ACC112 (cell line): ENCODE measurements at regions not wholly inside any gene's neighbourhood (a gene's known extent, or its start where the extent isn't known, plus 50 kb on each side); places are given as distances from the start of the nearest gene placed in this dataset.

ENCODE experiments used
- H2AFZ ChIP-seq: fragments of 200-600 bp; sonication (generic); one replicate; pipeline ENCODE4 v1.6.0; 2017; ENCODE audit warnings: antibody characterized with exemption, low read length; ENCODE audit not compliant: unreplicated experiment
- H3K27ac ChIP-seq: fragments of 200-600 bp; sonication (generic); 2 replicates; pipeline ENCODE4 v1.5.1; 2014; ENCODE audit warnings: low read depth, mild to moderate bottlenecking, antibody characterized with exemption, low read length, moderate library complexity
- H3K27me3 ChIP-seq: fragments of 200-600 bp; sonication (generic); 2 replicates; pipeline ENCODE4 v1.6.1; 2014; ENCODE audit warnings: mild to moderate bottlenecking, antibody characterized with exemption, low read length, moderate library complexity, mixed read lengths; ENCODE audit not compliant: insufficient read depth
- H3K36me3 ChIP-seq: fragments of 200-600 bp; sonication (generic); 2 replicates; pipeline ENCODE4 v1.6.1; 2016; ENCODE audit warnings: mild to moderate bottlenecking, antibody characterized with exemption, low read length, moderate library complexity, mixed read lengths; ENCODE audit not compliant: insufficient read depth
- H3K4me1 ChIP-seq: fragments of 200-600 bp; sonication (generic); one replicate; pipeline ENCODE4 v1.6.1; 2016; ENCODE audit warnings: low read length, mixed read lengths; ENCODE audit not compliant: insufficient read depth, unreplicated experiment, control insufficient read depth
- H3K4me3 ChIP-seq: fragments of 200-600 bp; sonication (generic); 2 replicates; pipeline ENCODE4 v1.5.1; 2014; ENCODE audit warnings: mild to moderate bottlenecking, low read depth, low read length
- H3K79me2 ChIP-seq: fragments of 200-600 bp; sonication (generic); one replicate; pipeline ENCODE4 v1.6.0; 2016; ENCODE audit warnings: low read length; ENCODE audit not compliant: control insufficient read depth, unreplicated experiment, insufficient read depth

DNA sequence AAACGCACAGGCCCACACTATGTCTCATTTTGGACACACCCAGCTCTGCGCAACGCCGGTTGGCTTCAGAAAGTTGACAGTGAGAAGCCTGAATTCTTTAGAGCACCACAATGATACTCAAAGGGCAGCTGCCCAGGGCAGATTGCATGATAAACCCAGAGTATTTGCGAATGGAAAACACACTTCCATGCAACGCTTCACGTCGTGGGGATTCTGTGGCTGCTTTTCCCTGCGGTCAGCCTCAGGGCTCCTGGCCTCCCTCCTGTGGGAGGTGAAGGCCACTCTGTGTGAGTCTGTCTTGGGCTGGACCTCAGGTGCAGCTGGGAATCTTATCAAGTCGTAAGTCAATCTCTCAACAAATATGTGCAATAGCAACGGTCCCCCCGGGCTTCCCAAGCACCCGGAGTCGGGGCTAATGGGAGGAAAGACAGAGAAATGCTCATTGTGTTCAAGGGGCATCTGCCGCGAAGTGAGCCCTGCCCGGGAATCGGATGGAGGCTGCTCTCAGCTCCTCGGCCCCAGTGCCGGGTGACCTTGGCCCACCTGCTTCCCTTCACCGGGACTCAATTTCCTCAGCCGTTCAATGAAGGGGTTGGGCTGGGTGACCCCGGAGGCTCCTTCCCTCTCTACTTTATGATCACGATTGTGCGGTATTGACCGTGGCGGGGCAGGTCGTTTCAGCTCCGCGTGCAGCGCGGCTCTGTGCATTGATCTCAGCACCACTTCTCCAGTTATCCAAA, 623.6 kb downstream of the BRD1 start:
- Histone ChIP-seq H3K79me2 (no peaks in the 10 kb centered on the region), H2AFZ (no peak overlapping the region), H3K4me3 (no peak overlapping the region), H3K27me3 (no peaks in the 10 kb centered on the region), H3K27ac (no peak overlapping the region), H3K36me3 (no peaks in the 10 kb centered on the region), H3K4me1 (no peaks in the 10 kb centered on the region)

DNA sequence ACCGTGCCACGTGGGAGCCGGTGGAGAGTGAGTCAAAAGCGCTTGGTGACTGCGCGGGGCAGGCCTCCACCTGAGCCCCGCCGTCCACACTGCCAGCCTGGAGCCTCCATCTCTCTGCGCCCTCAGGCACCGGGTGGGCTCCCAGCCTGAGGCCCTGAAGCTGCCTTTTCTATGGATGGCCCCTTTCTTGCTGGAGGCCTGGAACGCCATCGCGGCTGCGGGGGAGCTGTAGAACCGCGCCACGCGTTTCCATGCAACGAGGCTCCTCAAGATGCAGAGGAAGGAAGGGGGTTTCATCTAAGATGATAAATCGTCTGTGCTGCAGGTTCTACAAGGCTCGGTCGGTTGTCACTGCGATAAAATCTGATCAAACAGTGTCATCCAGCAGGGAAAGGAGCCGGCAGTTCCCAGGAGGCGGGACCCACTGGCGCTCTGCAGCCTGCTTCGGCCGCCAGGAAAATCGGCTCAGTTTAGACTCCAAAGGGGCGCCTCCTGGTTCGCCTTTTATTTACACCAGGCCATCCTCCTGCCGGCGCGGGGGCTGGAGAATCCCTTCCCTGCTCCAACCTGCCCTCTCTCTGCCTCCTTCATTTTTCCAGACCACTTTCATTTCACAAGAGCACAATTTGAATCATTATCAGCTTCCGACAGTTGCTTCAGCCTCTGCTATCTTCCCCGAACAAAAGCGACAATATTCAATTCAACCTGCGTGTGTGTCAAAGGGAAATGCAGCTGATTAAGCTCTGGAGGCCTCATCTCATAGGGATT, 624.4 kb downstream of the BRD1 start:
- Histone ChIP-seq H3K27me3 (no peaks in the 10 kb centered on the region), H3K36me3 (no peaks in the 10 kb centered on the region), H3K4me1 (no peaks in the 10 kb centered on the region), H3K4me3 (no peak overlapping the region), H3K27ac (no peak overlapping the region), H3K79me2 (no peaks in the 10 kb centered on the region), H2AFZ (no peak overlapping the region)

DNA sequence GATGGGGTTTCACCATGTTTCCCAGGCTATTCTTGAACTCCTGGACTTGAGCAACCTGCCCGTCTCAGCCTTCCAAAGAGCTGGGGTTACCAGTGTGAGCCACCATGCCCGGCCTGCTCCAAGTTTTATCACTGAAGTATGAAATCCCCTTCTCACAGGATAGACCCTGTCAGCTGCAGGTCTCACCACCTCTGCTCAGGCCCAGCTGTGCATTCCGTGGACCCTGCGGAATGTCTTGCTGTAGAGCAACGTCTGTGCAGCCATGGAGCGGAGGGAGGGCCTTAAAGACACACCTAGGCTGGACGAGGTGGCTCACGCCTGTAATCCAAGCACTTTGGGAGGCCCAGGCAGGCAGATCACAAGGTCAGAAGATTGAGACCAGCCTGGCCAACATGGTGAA, 625.4 kb downstream of the BRD1 start:
- H3K27me3 ChIP-seq: no peaks in the 10 kb centered on the region
- H3K4me1 ChIP-seq: no peaks in the 10 kb centered on the region
- H3K4me3 ChIP-seq: no peak overlapping the region
- no peak overlapping the region for H3K27ac ChIP-seq
- no peaks in the 10 kb centered on the region for H3K79me2 ChIP-seq
- no peaks in the 10 kb centered on the region for H3K36me3 ChIP-seq
- H2AFZ ChIP-seq: no peak overlapping the region

DNA sequence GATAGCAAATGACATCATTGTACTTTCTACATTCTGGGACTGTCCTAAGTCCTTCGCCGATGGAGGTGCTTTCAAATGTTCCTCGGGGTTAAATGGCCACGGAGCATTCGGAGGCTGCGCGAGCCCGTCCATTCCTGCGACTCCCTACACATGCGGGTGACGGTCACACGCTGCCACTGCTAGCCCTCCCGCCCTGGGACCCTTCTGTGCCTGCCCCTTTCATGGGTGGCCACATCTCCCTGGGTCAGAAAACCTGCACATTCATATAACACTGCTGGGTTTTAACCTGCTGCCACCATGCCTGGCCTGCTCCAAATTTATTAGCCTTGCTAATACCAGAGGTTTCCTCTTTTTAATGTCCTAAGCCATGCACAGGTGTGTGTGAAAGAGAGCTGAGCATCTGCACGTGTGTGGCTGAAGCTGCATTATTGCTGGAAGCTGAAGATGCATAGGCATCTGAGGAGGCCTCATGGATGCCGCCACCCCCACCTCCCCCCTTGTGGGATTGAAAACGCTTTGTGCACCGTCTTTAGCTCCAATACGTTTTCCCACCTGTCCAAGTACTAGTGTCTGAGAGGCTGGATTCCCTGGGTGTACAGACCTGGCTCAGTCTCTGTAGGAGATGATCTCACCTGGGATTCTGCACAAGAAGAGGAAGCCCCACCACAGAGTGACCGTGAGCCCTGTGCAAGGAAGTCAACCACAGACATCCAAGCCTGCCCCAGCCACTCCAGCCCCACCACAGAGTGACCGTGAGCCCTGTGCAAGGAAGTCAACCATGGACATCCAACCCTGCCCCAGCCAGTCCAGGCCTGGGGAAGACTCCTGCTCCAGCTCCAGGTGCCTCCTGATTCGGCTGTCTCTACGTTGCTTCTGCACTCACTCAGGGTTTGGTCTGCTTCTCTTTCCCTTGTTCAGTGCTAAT, 626.4 kb downstream of the BRD1 start:
- H3K36me3 ChIP-seq: no peaks in the 10 kb centered on the region

DNA sequence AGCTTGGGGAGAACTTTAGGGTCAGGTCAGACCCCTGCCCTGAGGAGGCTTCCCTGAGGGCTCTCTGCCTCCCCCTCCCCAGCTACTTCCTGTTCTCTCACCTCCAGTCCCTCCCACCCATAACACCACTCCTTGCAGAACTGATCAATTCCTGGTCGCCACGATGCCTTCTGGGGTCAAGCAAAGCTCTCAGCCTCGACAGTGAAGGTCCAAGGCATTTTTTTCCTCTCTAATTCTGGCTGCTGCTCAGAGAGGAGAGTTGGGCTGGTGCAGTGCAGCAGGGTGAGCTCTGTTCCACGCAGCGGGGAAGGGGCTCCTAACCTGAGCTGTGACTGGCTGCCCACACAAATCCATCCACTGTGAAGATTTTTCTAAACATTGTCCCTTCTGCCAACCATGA, 628.4 kb downstream of the BRD1 start:
- Histone ChIP-seq H3K4me3 (no peak overlapping the region), H3K4me1 (no peaks in the 10 kb centered on the region), H3K27ac (no peak overlapping the region), H2AFZ (no peak overlapping the region), H3K79me2 (no peaks in the 10 kb centered on the region), H3K36me3 (no peaks in the 10 kb centered on the region), H3K27me3 (no peaks in the 10 kb centered on the region)

More for the DNA sequence above, 626.4 kb downstream of the BRD1 start:
- no peak overlapping the region for H2AFZ ChIP-seq
- H3K4me1 ChIP-seq: no peaks in the 10 kb centered on the region
- no peaks in the 10 kb centered on the region for H3K79me2 ChIP-seq
- no peaks in the 10 kb centered on the region for H3K27me3 ChIP-seq
- H3K4me3 ChIP-seq: no peak overlapping the region
- H3K27ac ChIP-seq: no peak overlapping the region

DNA sequence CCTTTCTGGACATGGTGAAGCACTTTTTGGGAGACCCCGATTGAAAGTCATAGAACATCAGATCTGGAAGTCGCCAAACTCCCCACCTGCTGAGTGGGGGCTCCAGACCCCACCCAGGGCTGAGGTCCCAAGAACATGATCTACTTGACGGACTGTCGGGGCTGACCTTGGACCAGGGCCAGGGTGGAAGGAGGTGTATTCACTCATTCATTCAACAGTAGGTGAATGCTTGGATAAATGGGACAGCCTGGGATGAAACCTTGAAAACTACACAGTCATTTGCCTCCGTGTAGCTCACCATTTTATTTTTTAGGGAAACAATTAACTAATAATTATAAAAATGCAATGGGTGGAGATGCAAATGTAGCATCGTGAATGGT, 629.0 kb downstream of the BRD1 start:
- H2AFZ ChIP-seq: no peak overlapping the region
- H3K27me3 ChIP-seq: no peaks in the 10 kb centered on the region
- no peaks in the 10 kb centered on the region for H3K79me2 ChIP-seq
- H3K4me1 ChIP-seq: no peaks in the 10 kb centered on the region
- no peaks in the 10 kb centered on the region for H3K36me3 ChIP-seq
- H3K27ac ChIP-seq: no peak overlapping the region
- no peak overlapping the region for H3K4me3 ChIP-seq

DNA sequence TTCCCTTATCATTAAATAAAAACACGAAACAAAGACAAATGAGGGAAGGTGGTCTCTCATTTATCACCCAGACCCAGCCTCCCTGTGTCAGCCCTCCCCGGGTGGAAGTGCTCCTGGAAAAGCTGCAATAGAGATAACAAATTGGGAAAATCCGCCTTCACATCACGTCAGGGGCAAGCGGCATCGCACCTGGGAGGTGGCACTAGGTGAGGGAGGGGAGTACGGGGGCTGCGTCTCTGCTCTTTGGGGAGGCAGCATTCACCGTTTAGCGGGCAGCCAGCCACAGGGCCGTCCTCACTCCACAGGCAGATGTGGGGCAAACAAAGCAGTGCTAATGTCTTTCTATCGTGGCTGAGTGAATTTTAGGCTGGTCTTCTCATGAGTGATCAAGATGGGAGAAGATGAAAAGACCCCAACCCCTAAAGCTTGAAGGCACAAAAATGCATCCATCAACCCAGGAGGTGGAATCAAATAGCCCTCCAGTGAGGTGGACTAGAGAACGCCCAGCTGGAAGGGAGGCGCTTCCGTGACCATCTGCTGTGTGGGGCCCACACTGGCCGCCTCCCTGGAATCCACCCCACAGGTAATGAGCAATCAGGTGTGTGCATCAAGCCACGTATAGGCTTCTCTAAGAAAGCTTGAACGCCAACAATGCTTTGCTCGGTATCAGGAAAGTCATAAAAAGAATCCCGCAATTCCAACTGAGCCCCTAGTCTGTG, 629.5 kb downstream of the BRD1 start:
- no peaks in the 10 kb centered on the region for H3K79me2 ChIP-seq
- no peaks in the 10 kb centered on the region for H3K36me3 ChIP-seq
- H3K27me3 ChIP-seq: no peaks in the 10 kb centered on the region
- H2AFZ ChIP-seq: no peak overlapping the region
- H3K4me3 ChIP-seq: no peak overlapping the region
- H3K4me1 ChIP-seq: no peaks in the 10 kb centered on the region
- H3K27ac ChIP-seq: no peak overlapping the region

DNA sequence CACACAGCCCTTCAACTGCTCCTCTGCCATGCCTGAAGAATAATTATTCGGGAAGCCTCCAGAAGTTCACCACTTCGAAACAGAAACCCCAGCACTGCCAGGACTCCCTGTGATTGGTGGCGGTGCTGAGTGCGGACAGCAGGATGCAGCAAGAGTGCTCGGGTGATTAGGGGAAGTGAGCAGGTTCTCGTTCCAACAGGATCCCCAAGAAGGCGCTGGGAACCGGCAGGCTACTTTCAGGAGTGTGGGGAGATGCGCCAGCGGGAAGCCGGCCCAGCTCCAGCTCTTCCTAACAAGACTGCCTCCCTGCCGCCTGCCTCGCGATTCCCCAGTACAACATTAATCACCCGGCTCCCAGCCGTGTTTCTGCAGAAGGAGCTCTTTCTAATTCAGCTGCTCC, 630.2 kb downstream of the BRD1 start:
- H3K4me3 ChIP-seq: no peak overlapping the region
- H2AFZ ChIP-seq: no peak overlapping the region
- no peaks in the 10 kb centered on the region for H3K4me1 ChIP-seq
- no peaks in the 10 kb centered on the region for H3K79me2 ChIP-seq
- H3K27ac ChIP-seq: no peak overlapping the region
- no peaks in the 10 kb centered on the region for H3K27me3 ChIP-seq
- H3K36me3 ChIP-seq: no peaks in the 10 kb centered on the region

DNA sequence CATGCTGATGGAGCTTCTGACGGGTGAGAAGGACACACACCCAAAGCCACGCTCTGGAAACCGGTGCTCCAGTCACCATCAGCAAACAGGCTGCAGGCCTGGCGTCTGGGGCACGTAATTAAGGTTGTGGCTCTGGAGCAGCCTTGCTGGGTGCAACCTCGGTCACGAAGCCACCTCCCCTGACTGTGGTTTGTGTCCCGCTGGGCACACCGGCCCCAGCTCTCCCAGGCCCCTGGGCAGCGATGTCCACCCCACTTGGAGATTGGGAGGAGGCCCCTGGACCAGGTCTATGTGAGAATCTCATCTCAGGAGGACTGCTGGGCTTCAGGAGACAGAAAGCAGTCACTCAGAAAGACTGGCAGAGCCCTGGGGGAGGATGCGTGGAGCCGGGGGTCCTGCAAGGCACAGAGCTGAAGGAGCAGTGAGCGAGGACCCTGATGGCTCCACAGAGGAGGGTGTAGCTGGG, 631.6 kb downstream of the BRD1 start:
- no peak overlapping the region for H2AFZ ChIP-seq

DNA sequence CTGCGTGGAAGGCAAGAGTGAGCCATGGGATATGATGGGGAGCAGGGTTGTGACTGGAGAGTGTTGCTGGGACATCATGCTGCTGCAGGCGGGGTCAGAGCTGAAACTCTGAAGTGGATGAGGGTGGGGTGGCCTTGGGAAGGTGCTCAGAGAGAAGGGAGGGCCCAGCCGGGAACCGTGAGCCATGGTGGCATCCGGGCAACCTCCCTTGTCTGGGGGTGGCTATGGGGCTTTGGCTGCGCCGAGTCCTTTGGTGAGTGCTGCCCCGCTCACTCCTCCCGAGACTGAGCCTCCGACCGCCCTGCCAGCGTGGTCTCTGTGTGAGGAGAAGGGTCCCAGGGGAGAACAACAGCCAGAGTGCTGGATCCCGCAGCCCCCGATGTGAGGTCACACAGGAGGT, 632.0 kb downstream of the BRD1 start:
- H3K4me3 ChIP-seq: no peak overlapping the region
- no peaks in the 10 kb centered on the region for H3K79me2 ChIP-seq
- H3K36me3 ChIP-seq: no peaks in the 10 kb centered on the region
- H3K4me1 ChIP-seq: no peaks in the 10 kb centered on the region
- no peak overlapping the region for H2AFZ ChIP-seq
- no peak overlapping the region for H3K27ac ChIP-seq
- H3K27me3 ChIP-seq: no peaks in the 10 kb centered on the region

More for the DNA sequence above, 631.6 kb downstream of the BRD1 start:
- no peaks in the 10 kb centered on the region for H3K79me2 ChIP-seq
- H3K36me3 ChIP-seq: no peaks in the 10 kb centered on the region
- H3K27ac ChIP-seq: no peak overlapping the region
- H3K4me3 ChIP-seq: no peak overlapping the region
- H3K27me3 ChIP-seq: no peaks in the 10 kb centered on the region
- H3K4me1 ChIP-seq: no peaks in the 10 kb centered on the region
